ENCODE measurements at regions not wholly inside any gene's neighbourhood (a gene's known extent, or its start where the extent isn't known, plus 50 kb on each side); places are given as distances from the start of the nearest gene placed in this dataset.

GRCh38 chr13:64909184-64909583 lies 2321.0 kb downstream of the PCDH9 start:
- no peaks in the 10 kb centered on the region for H3K27me3 ChIP-seq (ENCODE audit: control insufficient read depth, insufficient read depth, low read length)
- H3K27ac ChIP-seq, result no peak overlapping the region
- H3K9me3 ChIP-seq (ENCODE audit: control insufficient read depth, low read length), result no peaks in the 10 kb centered on the region
- no peaks in the 10 kb centered on the region for H3K79me2 ChIP-seq
- no peak overlapping the region for H2AFZ ChIP-seq
- H3K4me2 ChIP-seq (ENCODE audit: low read length), result no peak overlapping the region
- no peak overlapping the region for H3K9ac ChIP-seq
- TF ChIP-seq CTCF (IDR thresholded peaks at IDR 0.05), result no peak
- no peaks in the 10 kb centered on the region for H3K4me1 ChIP-seq
- H3K4me3 ChIP-seq (ENCODE audit: low read depth, low read length), result no peak overlapping the region
- no peaks in the 10 kb centered on the region for H3K36me3 ChIP-seq (ENCODE audit: control insufficient read depth, insufficient read depth, low read length)

GRCh38 chr13:64900039-64900438 lies 2330.1 kb downstream of the PCDH9 start:
- H2AFZ ChIP-seq, result no peak overlapping the region
- no peaks in the 10 kb centered on the region for H3K9me3 ChIP-seq (ENCODE audit: control insufficient read depth, low read length)
- H3K9ac ChIP-seq, result no peak overlapping the region
- H3K27me3 ChIP-seq (ENCODE audit: control insufficient read depth, insufficient read depth, low read length), result no peaks in the 10 kb centered on the region
- no peaks in the 10 kb centered on the region for H3K36me3 ChIP-seq (ENCODE audit: control insufficient read depth, insufficient read depth, low read length)
- no peak overlapping the region for H3K4me3 ChIP-seq (ENCODE audit: low read depth, low read length)
- H3K4me2 ChIP-seq (ENCODE audit: low read length), result no peak overlapping the region
- no peaks in the 10 kb centered on the region for H3K79me2 ChIP-seq
- H3K4me1 ChIP-seq, result no peaks in the 10 kb centered on the region
- H3K27ac ChIP-seq, result no peak overlapping the region
- TF ChIP-seq CTCF (IDR thresholded peaks at IDR 0.05), result no peak

- no peak overlapping the region for H3K27ac ChIP-seq
- no peak overlapping the region for H3K4me3 ChIP-seq (ENCODE audit: low read depth, low read length)
- no peaks in the 10 kb centered on the region for H3K9me3 ChIP-seq (ENCODE audit: control insufficient read depth, low read length)
- no peak overlapping the region for H3K4me2 ChIP-seq (ENCODE audit: low read length)
- H3K79me2 ChIP-seq, result no peaks in the 10 kb centered on the region
- no peak overlapping the region for H3K9ac ChIP-seq
- no peaks in the 10 kb centered on the region for H3K4me1 ChIP-seq
- H2AFZ ChIP-seq, result no peak overlapping the region
- H3K27me3 ChIP-seq (ENCODE audit: control insufficient read depth, insufficient read depth, low read length), result no peaks in the 10 kb centered on the region
- no peak for TF ChIP-seq CTCF (IDR thresholded peaks at IDR 0.05)
- no peaks in the 10 kb centered on the region for H3K36me3 ChIP-seq (ENCODE audit: control insufficient read depth, insufficient read depth, low read length)
These were observed 2345.2 kb downstream of the PCDH9 start for GRCh38 chr13:64884976-64885375.

GRCh38 chr13:64877176-64877575 lies 2353.0 kb downstream of the PCDH9 start:
- H3K4me1 ChIP-seq, result no peaks in the 10 kb centered on the region
- TF ChIP-seq CTCF (IDR thresholded peaks at IDR 0.05), result no peak
- no peaks in the 10 kb centered on the region for H3K27me3 ChIP-seq (ENCODE audit: control insufficient read depth, insufficient read depth, low read length)
- H3K27ac ChIP-seq, result no peak overlapping the region
- H3K4me2 ChIP-seq (ENCODE audit: low read length), result no peak overlapping the region
- no peaks in the 10 kb centered on the region for H3K36me3 ChIP-seq (ENCODE audit: control insufficient read depth, insufficient read depth, low read length)
- H3K4me3 ChIP-seq (ENCODE audit: low read depth, low read length), result no peak overlapping the region
- no peak overlapping the region for H3K9ac ChIP-seq
- no peaks in the 10 kb centered on the region for H3K79me2 ChIP-seq
- H2AFZ ChIP-seq, result no peak overlapping the region
- H3K9me3 ChIP-seq (ENCODE audit: control insufficient read depth, low read length), result no peaks in the 10 kb centered on the region

- no peaks in the 10 kb centered on the region for H3K9me3 ChIP-seq (ENCODE audit: control insufficient read depth, low read length)
- no peak overlapping the region for H3K4me2 ChIP-seq (ENCODE audit: low read length)
- H3K79me2 ChIP-seq, result no peaks in the 10 kb centered on the region
- H3K36me3 ChIP-seq (ENCODE audit: control insufficient read depth, insufficient read depth, low read length), result no peaks in the 10 kb centered on the region
- no peak overlapping the region for H3K27ac ChIP-seq
- H3K9ac ChIP-seq, result no peak overlapping the region
- TF ChIP-seq CTCF (IDR thresholded peaks at IDR 0.05), result no peak
- no peaks in the 10 kb centered on the region for H3K4me1 ChIP-seq
- H3K4me3 ChIP-seq (ENCODE audit: low read depth, low read length), result no peak overlapping the region
- no peak overlapping the region for H2AFZ ChIP-seq
- no peaks in the 10 kb centered on the region for H3K27me3 ChIP-seq (ENCODE audit: control insufficient read depth, insufficient read depth, low read length)
These were observed 2358.4 kb downstream of the PCDH9 start for GRCh38 chr13:64871742-64872141.

Data from parathyroid adenoma (tissue), 2 donors.